ENCODE measurements at regions not wholly inside any gene's neighbourhood (a gene's known extent, or its start where the extent isn't known, plus 50 kb on each side); places are given as distances from the start of the nearest gene placed in this dataset.

DNA sequence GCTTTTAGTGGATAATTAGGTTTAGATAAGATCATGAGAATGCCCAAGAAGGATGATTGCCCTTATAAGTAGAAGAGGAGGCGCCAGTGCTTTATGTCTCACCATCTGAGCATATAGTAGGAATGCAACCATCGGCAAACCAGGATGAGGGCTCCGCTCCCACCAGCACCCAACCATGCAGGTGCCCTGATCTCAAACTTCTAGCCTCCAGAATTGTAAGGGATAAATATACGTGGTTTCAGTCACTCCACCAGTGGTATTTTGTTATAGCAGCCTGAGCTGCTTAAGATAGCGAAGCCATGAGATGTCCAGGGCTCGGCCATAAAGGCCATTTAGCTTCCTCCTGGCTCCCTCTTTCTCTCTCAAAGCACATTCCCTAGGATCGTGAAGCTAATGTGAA lies 413.9 kb downstream of the MZT1 start:
- DNase-seq: no peak
- Histone ChIP-seq H3K9me3 (ENCODE audit: control insufficient read depth in 2 of 3, low read length in 3 of 3) (no peaks in the 10 kb centered on the region), H3K36me3 (ENCODE audit: control insufficient read depth in 2 of 3, insufficient read depth in 3 of 3, low read length in 3 of 3) (no peaks in the 10 kb centered on the region), H3K4me1 (ENCODE audit: control insufficient read depth in 2 of 2, insufficient read depth in 2 of 2, low read length in 2 of 2) (no peaks in the 10 kb centered on the region), H3K27me3 (ENCODE audit: control insufficient read depth in 2 of 2, insufficient read depth in 2 of 2, low read length in 2 of 2) (no peaks in the 10 kb centered on the region), H3K27ac (ENCODE audit: low read depth, low read length) (no peak overlapping the region), H3K4me3 (ENCODE audit: low read length) (no peak overlapping the region)
- Mint-ChIP-seq H3K9me3 (peaks cover 0 to 6% (median 0%) of the 10 kb centered on the region in 11 donors), H3K27me3 (peaks cover 0 to 4% (median 0%) of the 10 kb centered on the region in 5 donors), H3K4me3 (no peak overlapping the region), H3K27ac (no peak overlapping the region), H3K4me1 (no peaks in the 10 kb centered on the region), H3K36me3 (no peaks in the 10 kb centered on the region)
- ATAC-seq: no peak
- ChIA-PET POLR2A (no interaction called here), CTCF (no interaction called here)
- intact Hi-C loops (cut with micrococcal nuclease): no loop called here

DNA sequence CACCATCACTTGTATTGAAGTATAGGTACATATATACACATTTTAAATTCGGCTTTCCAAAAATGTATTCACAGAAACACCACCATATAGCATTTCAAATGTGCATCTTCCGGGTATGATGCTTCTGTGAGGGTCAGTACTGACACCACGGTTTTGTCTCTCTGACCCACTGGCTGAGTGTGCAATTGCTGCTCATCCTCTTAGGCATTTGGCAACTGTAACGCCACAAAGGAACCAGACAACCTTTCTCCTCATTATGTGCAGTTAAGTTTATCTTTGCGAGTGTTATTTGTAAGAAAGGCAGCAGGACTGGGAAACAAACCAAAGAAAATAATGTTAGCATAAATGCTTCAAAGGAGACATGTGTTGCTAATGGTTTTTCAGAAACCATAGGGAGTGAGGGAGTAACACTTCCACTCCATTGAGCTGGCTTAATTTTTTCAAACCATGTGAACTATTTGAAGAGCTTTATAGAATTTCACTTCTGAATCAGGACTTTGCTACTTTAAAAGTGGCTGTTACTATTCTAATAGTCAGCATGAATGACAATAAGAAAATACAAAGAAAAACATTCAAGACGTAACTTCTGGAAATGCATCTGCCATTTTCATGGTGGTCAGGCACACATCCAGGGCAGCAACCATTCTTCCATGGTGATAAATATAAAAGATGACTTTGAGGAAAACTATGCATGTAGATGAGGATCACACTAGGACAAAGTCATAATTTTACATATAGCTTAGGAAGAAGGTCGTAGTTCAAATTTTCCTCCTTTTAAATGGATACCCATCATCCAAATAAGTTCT lies 423.3 kb downstream of the MZT1 start:
- Histone ChIP-seq H3K4me3 (ENCODE audit: low read length) (no peak overlapping the region), H3K9me3 (ENCODE audit: control insufficient read depth in 2 of 3, low read length in 3 of 3) (no peaks in the 10 kb centered on the region), H3K27me3 (ENCODE audit: control insufficient read depth in 2 of 2, insufficient read depth in 2 of 2, low read length in 2 of 2) (no peaks in the 10 kb centered on the region), H3K27ac (ENCODE audit: low read depth, low read length) (no peak overlapping the region), H3K4me1 (ENCODE audit: control insufficient read depth in 2 of 2, insufficient read depth in 2 of 2, low read length in 2 of 2) (no peaks in the 10 kb centered on the region), H3K36me3 (ENCODE audit: control insufficient read depth in 2 of 3, insufficient read depth in 3 of 3, low read length in 3 of 3) (no peaks in the 10 kb centered on the region)
- DNase-seq: no peak
- no peak for ATAC-seq
- intact Hi-C loops (cut with micrococcal nuclease): no loop called here
- no peaks in the 10 kb centered on the region for H3K4me1 Mint-ChIP-seq
- H3K4me3 Mint-ChIP-seq: no peak overlapping the region
- H3K27me3 Mint-ChIP-seq: no peaks in the 10 kb centered on the region
- H3K9me3 Mint-ChIP-seq: peaks cover 0 to 15% (median 0%) of the 10 kb centered on the region in 11 donors
- H3K27ac Mint-ChIP-seq: no peak overlapping the region
- ChIA-PET POLR2A (no interaction called here), CTCF (no interaction called here)
- H3K36me3 Mint-ChIP-seq: no peaks in the 10 kb centered on the region

DNA sequence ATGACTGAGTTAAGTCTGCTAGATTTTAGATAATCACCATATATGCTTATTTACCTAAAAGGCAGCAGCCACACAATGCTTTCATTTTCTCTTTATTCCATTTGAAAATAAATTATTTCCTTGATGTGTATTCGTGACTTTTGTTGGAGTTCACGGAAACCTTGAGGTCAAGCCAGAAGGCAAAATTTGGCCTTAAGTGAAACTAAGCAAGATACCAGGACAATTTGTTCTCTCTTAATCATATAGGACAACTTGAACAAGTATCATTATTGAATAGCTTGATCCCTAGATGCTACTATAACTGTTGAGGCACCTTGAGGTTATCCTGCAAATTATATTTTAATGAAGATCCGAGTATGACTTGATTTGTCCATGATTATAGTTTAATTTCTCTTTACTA lies 429.2 kb upstream of the DACH1 start:
- ATAC-seq (no peak), DNase-seq (no peak)
- Mint-ChIP-seq H3K27me3 (no peaks in the 10 kb centered on the region), H3K4me1 (no peaks in the 10 kb centered on the region), H3K36me3 (no peaks in the 10 kb centered on the region), H3K27ac (no peak overlapping the region), H3K9me3 (peaks cover 1 to 13% (median 7%) of the 10 kb centered on the region in 11 donors), H3K4me3 (no peak overlapping the region)
- Histone ChIP-seq H3K27me3 (ENCODE audit: control insufficient read depth in 2 of 2, insufficient read depth in 2 of 2, low read length in 2 of 2) (no peaks in the 10 kb centered on the region), H3K9me3 (ENCODE audit: control insufficient read depth in 2 of 3, low read length in 3 of 3) (no peaks in the 10 kb centered on the region), H3K4me1 (ENCODE audit: control insufficient read depth in 2 of 2, insufficient read depth in 2 of 2, low read length in 2 of 2) (no peaks in the 10 kb centered on the region), H3K4me3 (ENCODE audit: low read length) (no peak overlapping the region), H3K36me3 (ENCODE audit: control insufficient read depth in 2 of 3, insufficient read depth in 3 of 3, low read length in 3 of 3) (no peaks in the 10 kb centered on the region), H3K27ac (ENCODE audit: low read depth, low read length) (no peak overlapping the region)
- POLR2A ChIA-PET: no interaction called here
- intact Hi-C loops (cut with micrococcal nuclease): no loop called here
- CTCF ChIA-PET: no interaction called here

- no peak overlapping the region for H3K4me3 Mint-ChIP-seq
- H3K27me3 ChIP-seq (ENCODE audit: control insufficient read depth in 2 of 2, insufficient read depth in 2 of 2, low read length in 2 of 2): no peaks in the 10 kb centered on the region
- no peaks in the 10 kb centered on the region for H3K36me3 ChIP-seq (ENCODE audit: control insufficient read depth in 2 of 3, insufficient read depth in 3 of 3, low read length in 3 of 3)
- ChIA-PET POLR2A (no interaction called here), CTCF (no interaction called here)
- H3K4me1 Mint-ChIP-seq: no peaks in the 10 kb centered on the region
- DNase-seq (no peak), ATAC-seq (no peak)
- no peaks in the 10 kb centered on the region for H3K9me3 ChIP-seq (ENCODE audit: control insufficient read depth in 2 of 3, low read length in 3 of 3)
- H3K4me3 ChIP-seq (ENCODE audit: low read length): no peak overlapping the region
- no peaks in the 10 kb centered on the region for H3K36me3 Mint-ChIP-seq
- H3K27ac Mint-ChIP-seq: no peak overlapping the region
- no peaks in the 10 kb centered on the region for H3K27me3 Mint-ChIP-seq
- H3K9me3 Mint-ChIP-seq: peaks cover 1 to 18% (median 7%) of the 10 kb centered on the region in 11 donors
- H3K4me1 ChIP-seq (ENCODE audit: control insufficient read depth in 2 of 2, insufficient read depth in 2 of 2, low read length in 2 of 2): no peaks in the 10 kb centered on the region
- no peak overlapping the region for H3K27ac ChIP-seq (ENCODE audit: low read depth, low read length)
- intact Hi-C loops (cut with micrococcal nuclease): no loop called here
Measured at GRCh38 chr13:72295153-72295552, 428.1 kb upstream of the DACH1 start.

- H3K27ac ChIP-seq (ENCODE audit: low read depth, low read length): no peak overlapping the region
- CTCF ChIA-PET: no interaction called here
- DNase-seq (no peak), ATAC-seq (no peak)
- no peaks in the 10 kb centered on the region for H3K4me1 ChIP-seq (ENCODE audit: control insufficient read depth in 2 of 2, insufficient read depth in 2 of 2, low read length in 2 of 2)
- H3K27ac Mint-ChIP-seq: no peak overlapping the region
- H3K27me3 Mint-ChIP-seq: no peaks in the 10 kb centered on the region
- no peaks in the 10 kb centered on the region for H3K27me3 ChIP-seq (ENCODE audit: control insufficient read depth in 2 of 2, insufficient read depth in 2 of 2, low read length in 2 of 2)
- no peaks in the 10 kb centered on the region for H3K9me3 ChIP-seq (ENCODE audit: control insufficient read depth in 2 of 3, low read length in 3 of 3)
- no peaks in the 10 kb centered on the region for H3K36me3 ChIP-seq (ENCODE audit: control insufficient read depth in 2 of 3, insufficient read depth in 3 of 3, low read length in 3 of 3)
- no peak overlapping the region for H3K4me3 ChIP-seq (ENCODE audit: low read length)
- intact Hi-C loops (cut with micrococcal nuclease): no loop called here
- H3K4me3 Mint-ChIP-seq: no peak overlapping the region
- POLR2A ChIA-PET: no interaction called here
- H3K4me1 Mint-ChIP-seq: no peaks in the 10 kb centered on the region
- no peaks in the 10 kb centered on the region for H3K36me3 Mint-ChIP-seq
- H3K9me3 Mint-ChIP-seq: peaks cover 1 to 25% (median 7%) of the 10 kb centered on the region in 11 donors
Measured at GRCh38 chr13:72293206-72293605, 426.2 kb upstream of the DACH1 start.

DNA sequence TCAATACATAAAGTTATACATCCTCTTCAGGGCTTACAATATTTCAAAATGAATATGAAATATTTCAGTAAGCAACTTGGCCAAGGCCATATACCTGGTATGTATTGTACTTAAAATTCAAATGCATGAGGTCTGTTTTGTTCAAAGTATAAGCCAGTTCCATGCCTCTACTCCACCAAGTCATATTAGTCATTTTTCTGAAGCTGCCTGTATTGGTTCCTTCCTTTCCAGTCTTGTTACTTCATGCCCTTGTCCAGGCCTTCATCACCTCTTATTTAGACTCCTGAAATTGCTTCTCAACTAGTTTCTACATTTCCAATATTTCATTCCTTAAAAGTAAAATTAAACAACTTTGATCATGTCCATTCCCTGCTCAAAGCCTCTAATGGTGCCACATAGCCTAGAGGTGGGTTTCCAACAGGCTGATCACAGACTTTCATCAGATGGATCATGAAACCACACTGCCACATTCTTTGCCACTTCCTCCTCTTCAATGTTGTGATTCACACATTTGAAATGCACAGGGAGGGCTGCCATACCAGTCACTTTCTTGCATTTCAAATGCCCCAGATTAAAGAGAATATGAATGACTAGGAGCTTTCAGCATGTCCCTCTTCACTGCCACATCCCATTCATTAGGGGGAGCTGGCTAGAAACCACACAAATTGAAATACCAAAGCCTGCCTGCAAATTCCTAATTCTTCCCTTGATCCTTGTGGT lies 424.1 kb upstream of the DACH1 start:
- ChIA-PET CTCF (no interaction called here), POLR2A (no interaction called here)
- Histone ChIP-seq H3K27ac (ENCODE audit: low read depth, low read length) (no peak overlapping the region), H3K27me3 (ENCODE audit: control insufficient read depth in 2 of 2, insufficient read depth in 2 of 2, low read length in 2 of 2) (no peaks in the 10 kb centered on the region), H3K9me3 (ENCODE audit: control insufficient read depth in 2 of 3, low read length in 3 of 3) (no peaks in the 10 kb centered on the region), H3K4me1 (ENCODE audit: control insufficient read depth in 2 of 2, insufficient read depth in 2 of 2, low read length in 2 of 2) (no peaks in the 10 kb centered on the region), H3K36me3 (ENCODE audit: control insufficient read depth in 2 of 3, insufficient read depth in 3 of 3, low read length in 3 of 3) (no peaks in the 10 kb centered on the region), H3K4me3 (ENCODE audit: low read length) (no peak overlapping the region)
- Mint-ChIP-seq H3K27ac (no peak overlapping the region), H3K27me3 (no peaks in the 10 kb centered on the region), H3K9me3 (peaks cover 1 to 29% (median 9%) of the 10 kb centered on the region in 11 donors), H3K4me3 (no peak overlapping the region), H3K36me3 (no peaks in the 10 kb centered on the region), H3K4me1 (no peaks in the 10 kb centered on the region)
- ATAC-seq (no peak), DNase-seq (no peak)
- intact Hi-C loops (cut with micrococcal nuclease): no loop called here

GRCh38 chr13:72286421-72286820 lies 419.4 kb upstream of the DACH1 start:
- CTCF ChIA-PET: no interaction called here
- H3K36me3 Mint-ChIP-seq: no peaks in the 10 kb centered on the region
- Histone ChIP-seq H3K4me1 (ENCODE audit: control insufficient read depth in 2 of 2, insufficient read depth in 2 of 2, low read length in 2 of 2) (no peaks in the 10 kb centered on the region), H3K9me3 (ENCODE audit: control insufficient read depth in 2 of 3, low read length in 3 of 3) (no peaks in the 10 kb centered on the region), H3K27me3 (ENCODE audit: control insufficient read depth in 2 of 2, insufficient read depth in 2 of 2, low read length in 2 of 2) (no peaks in the 10 kb centered on the region), H3K36me3 (ENCODE audit: control insufficient read depth in 2 of 3, insufficient read depth in 3 of 3, low read length in 3 of 3) (no peaks in the 10 kb centered on the region), H3K27ac (ENCODE audit: low read depth, low read length) (no peak overlapping the region), H3K4me3 (ENCODE audit: low read length) (no peak overlapping the region)
- H3K9me3 Mint-ChIP-seq: peaks cover 0 to 27% (median 0%) of the 10 kb centered on the region in 11 donors
- H3K4me3 Mint-ChIP-seq: no peak overlapping the region
- H3K27ac Mint-ChIP-seq: no peak overlapping the region
- no peaks in the 10 kb centered on the region for H3K27me3 Mint-ChIP-seq
- DNase-seq: no peak
- no peak for ATAC-seq
- H3K4me1 Mint-ChIP-seq: no peaks in the 10 kb centered on the region
- POLR2A ChIA-PET: no interaction called here
- intact Hi-C loops (cut with micrococcal nuclease): no loop called here

Measured in naive thymus-derived CD4-positive, alpha-beta T cell (primary cell).